ENCODE measurements at regions not wholly inside any gene's neighbourhood (a gene's known extent, or its start where the extent isn't known, plus 50 kb on each side); places are given as distances from the start of the nearest gene placed in this dataset.

DNA sequence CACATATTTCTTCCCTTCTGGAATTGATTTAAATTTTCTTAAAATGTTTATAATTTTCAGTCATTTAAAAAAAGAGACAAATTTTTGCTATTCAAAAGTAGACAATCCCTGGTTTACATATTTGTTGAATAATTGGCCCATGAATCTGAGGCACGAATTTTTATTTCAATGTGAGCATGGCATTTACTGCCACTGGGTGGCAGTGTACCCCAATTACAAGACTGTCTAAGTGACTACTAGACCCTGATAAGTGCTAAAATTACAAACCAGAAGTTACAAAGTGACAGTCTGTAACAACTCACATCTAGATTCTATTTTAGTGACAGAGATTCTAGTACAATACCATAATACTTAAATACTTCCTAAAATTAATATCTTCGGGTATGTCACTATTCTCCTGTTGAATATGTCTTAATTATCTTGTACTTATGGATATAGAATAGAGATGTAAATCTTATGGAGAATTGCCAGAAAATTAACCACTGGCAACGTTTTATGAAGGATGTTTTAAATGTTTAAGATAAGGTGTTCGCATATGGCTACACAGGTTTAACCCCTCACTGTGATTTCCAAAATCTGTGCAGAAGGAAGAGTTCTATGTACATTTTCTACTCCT, 235.8 kb downstream of the MAP2K4 start:
- ATAC-seq (ENCODE audit: low read depth) (peak; percentile 69), DNase-seq (no peak)
- no peaks in the 10 kb centered on the region for H3K36me3 Mint-ChIP-seq (ENCODE audit: low read depth)
- TF ChIP-seq, protein P1, sequence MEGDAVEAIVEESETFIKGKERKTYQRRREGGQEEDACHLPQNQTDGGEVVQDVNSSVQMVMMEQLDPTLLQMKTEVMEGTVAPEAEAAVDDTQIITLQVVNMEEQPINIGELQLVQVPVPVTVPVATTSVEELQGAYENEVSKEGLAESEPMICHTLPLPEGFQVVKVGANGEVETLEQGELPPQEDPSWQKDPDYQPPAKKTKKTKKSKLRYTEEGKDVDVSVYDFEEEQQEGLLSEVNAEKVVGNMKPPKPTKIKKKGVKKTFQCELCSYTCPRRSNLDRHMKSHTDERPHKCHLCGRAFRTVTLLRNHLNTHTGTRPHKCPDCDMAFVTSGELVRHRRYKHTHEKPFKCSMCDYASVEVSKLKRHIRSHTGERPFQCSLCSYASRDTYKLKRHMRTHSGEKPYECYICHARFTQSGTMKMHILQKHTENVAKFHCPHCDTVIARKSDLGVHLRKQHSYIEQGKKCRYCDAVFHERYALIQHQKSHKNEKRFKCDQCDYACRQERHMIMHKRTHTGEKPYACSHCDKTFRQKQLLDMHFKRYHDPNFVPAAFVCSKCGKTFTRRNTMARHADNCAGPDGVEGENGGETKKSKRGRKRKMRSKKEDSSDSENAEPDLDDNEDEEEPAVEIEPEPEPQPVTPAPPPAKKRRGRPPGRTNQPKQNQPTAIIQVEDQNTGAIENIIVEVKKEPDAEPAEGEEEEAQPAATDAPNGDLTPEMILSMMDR (IDR thresholded peaks at IDR 0.05) = peak; percentile 13
- H3K4me3 Mint-ChIP-seq = no peak overlapping the region
- intact Hi-C loops (cut with micrococcal nuclease) = loop anchor here (1.0 to 5.0 kb wide), 7 partner anchors 76 to 747 kb away; no protein-coding TSS in a partner anchor
- ChIA-PET POLR2A (no interaction called here), CTCF (interaction anchor here (0.7 to 8.9 kb wide), 10 partner anchors 12 to 775 kb away, joined by 3 to 69 read pairs (median 6); partner anchors contain the start of gene MYOCD)
- no peaks in the 10 kb centered on the region for H3K9me3 Mint-ChIP-seq
- H3K4me1 Mint-ChIP-seq = peaks cover 6% of the 10 kb centered on the region
- H3K27ac Mint-ChIP-seq = no peak overlapping the region
- H3K27me3 Mint-ChIP-seq = no peaks in the 10 kb centered on the region

DNA sequence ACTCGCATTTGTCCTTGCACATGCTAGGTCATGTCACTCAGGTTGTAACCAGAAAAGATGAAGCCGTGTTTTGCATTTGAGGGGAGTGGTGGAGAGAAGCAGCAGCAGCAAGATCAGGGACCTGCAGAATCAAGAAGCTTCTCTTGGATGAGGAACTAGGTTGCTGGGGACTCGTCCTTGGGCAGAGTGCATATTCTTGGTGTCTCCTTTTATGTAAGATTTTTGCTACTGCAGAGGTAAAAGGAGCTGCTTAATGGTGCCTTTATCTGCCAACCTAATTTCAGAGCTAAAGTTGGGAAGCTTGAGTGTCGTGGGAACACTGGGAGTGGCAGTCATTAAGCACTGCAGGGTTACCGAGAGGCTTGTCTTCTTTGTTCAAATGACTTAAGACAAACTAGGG, 236.5 kb downstream of the MAP2K4 start:
- ATAC-seq (ENCODE audit: low read depth) = no peak
- H3K9me3 Mint-ChIP-seq = no peaks in the 10 kb centered on the region
- ChIA-PET POLR2A (no interaction called here), CTCF (interaction anchor here (0.7 to 8.9 kb wide), 10 partner anchors 12 to 775 kb away, joined by 3 to 69 read pairs (median 5); partner anchors contain the start of gene MYOCD)
- H3K36me3 Mint-ChIP-seq (ENCODE audit: low read depth) = no peaks in the 10 kb centered on the region
- H3K4me3 Mint-ChIP-seq = no peak overlapping the region
- intact Hi-C loops (cut with micrococcal nuclease) = loop anchor here (2.0 to 5.0 kb wide), 2 partner anchors 175 to 290 kb away; no protein-coding TSS in a partner anchor
- TF ChIP-seq, protein P1 (IDR thresholded peaks at IDR 0.05) = no peak
- H3K27ac Mint-ChIP-seq = no peak overlapping the region
- H3K27me3 Mint-ChIP-seq = no peaks in the 10 kb centered on the region
- H3K4me1 Mint-ChIP-seq = peaks cover 6% of the 10 kb centered on the region
- DNase-seq = no peak

GRCh38 chr17:12261354-12261753, 240.7 kb downstream of the MAP2K4 start:
- intact Hi-C loops (cut with micrococcal nuclease) = no loop called here
- ChIA-PET POLR2A (no interaction called here), CTCF (no interaction called here)
- DNase-seq (no peak), ATAC-seq (ENCODE audit: low read depth) (no peak)
- TF ChIP-seq, protein P1 (IDR thresholded peaks at IDR 0.05) = no peak
- Mint-ChIP-seq H3K27ac (no peak overlapping the region), H3K9me3 (no peaks in the 10 kb centered on the region), H3K36me3 (ENCODE audit: low read depth) (no peaks in the 10 kb centered on the region), H3K27me3 (no peaks in the 10 kb centered on the region), H3K4me3 (no peak overlapping the region), H3K4me1 (peaks cover 6% of the 10 kb centered on the region)

DNA sequence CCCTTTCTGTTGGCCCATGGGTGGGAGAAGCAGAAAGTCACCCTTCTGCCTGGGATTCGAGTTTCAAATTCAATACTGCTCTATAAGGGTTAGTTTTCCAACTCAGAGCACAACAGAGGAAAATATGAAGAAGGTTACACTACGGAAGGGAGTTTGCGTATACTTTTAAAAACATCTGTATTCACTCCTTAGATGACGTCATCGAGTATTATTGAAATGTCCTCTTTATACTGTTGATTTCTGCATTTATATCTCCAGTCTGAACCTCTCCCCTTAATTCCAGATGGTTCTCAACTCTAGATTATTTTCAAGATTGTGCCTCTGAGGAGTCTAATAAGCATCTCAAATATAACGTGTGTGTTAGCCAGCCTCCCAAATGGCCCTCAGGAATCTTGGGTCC, 249.1 kb downstream of the MAP2K4 start:
- no peak for ATAC-seq (ENCODE audit: low read depth)
- ChIA-PET POLR2A (no interaction called here), CTCF (no interaction called here)
- DNase-seq = no peak
- H3K36me3 Mint-ChIP-seq (ENCODE audit: low read depth) = no peaks in the 10 kb centered on the region
- no peaks in the 10 kb centered on the region for H3K4me1 Mint-ChIP-seq
- intact Hi-C loops (cut with micrococcal nuclease) = no loop called here
- H3K27me3 Mint-ChIP-seq = no peaks in the 10 kb centered on the region
- TF ChIP-seq, protein P1 (IDR thresholded peaks at IDR 0.05) = no peak
- no peak overlapping the region for H3K27ac Mint-ChIP-seq
- no peak overlapping the region for H3K4me3 Mint-ChIP-seq
- H3K9me3 Mint-ChIP-seq = peaks cover 5% of the 10 kb centered on the region

DNA sequence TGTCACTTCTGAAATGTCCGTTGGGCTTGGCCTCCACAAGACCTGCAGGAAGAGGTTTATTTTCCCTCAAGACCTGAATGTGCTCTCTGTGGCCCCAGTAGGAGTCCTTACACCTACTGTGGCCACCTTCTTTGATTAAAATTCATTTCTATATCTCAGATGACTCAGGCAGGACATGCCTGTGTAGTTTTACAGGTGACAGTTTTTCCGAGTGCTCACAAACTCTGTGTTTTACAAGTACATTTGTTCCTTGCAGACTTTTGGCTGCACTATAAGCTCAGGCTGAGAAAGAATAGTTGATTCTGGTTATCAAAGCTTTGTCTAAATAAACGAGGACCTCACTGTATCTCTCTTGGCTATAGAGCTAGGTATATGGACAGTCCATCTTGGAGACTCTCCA, 257.1 kb downstream of the MAP2K4 start:
- POLR2A ChIA-PET = no interaction called here
- Mint-ChIP-seq H3K36me3 (ENCODE audit: low read depth) (no peaks in the 10 kb centered on the region), H3K27ac (no peak overlapping the region), H3K9me3 (peaks cover 5% of the 10 kb centered on the region), H3K4me1 (no peaks in the 10 kb centered on the region), H3K27me3 (no peaks in the 10 kb centered on the region), H3K4me3 (no peak overlapping the region)
- TF ChIP-seq, protein P1 (IDR thresholded peaks at IDR 0.05) = no peak
- DNase-seq (no peak), ATAC-seq (ENCODE audit: low read depth) (no peak)
- CTCF ChIA-PET = no interaction called here
- intact Hi-C loops (cut with micrococcal nuclease) = no loop called here
